ENCODE measurements at regions not wholly inside any gene's neighbourhood (a gene's known extent, or its start where the extent isn't known, plus 50 kb on each side); places are given as distances from the start of the nearest gene placed in this dataset.
A peak's percentile ranks its signal among the peaks of the same experiment; 100 is the strongest.
"Not testable (repeated sequence)": the region's sequence is repeated elsewhere in the genome, so short reads cannot be mapped to it uniquely, and the experiment has no call there.

- peak; percentile 23 for DNase-seq (ENCODE audit: low spot score)
These were observed 68.3 kb downstream of the DYRK2 start for GRCh38 chr12:67716817-67717216.

GRCh38 chr12:67719303-67719702, 70.8 kb downstream of the DYRK2 start:
- not testable (repeated sequence) for DNase-seq (ENCODE audit: low spot score)

DNA sequence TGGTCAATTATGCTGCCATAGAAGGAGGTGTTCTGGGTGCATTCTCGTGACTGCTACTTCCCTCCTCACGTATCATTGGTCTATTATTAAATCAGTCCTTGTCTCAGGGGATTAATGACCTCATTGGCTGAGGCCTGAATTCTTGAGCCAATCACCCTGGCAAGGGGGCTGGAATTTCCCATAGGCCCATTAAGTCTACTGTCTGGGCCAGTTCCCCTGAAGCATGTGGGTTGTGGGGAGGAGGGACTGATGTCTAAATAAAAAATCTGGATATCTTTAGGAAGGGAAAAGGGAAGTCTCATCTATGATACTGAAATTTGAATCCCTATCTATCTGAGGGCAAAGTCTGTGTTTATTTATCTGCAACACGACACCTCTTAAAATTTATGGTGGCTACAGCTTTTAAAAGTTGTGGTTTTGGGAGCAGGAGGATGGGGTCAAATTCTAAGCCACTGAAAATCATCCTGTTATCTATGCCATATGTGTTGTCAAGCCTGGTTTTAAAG, 71.9 kb downstream of the DYRK2 start:
- peak; percentile 37 for DNase-seq (ENCODE audit: low spot score)

DNA sequence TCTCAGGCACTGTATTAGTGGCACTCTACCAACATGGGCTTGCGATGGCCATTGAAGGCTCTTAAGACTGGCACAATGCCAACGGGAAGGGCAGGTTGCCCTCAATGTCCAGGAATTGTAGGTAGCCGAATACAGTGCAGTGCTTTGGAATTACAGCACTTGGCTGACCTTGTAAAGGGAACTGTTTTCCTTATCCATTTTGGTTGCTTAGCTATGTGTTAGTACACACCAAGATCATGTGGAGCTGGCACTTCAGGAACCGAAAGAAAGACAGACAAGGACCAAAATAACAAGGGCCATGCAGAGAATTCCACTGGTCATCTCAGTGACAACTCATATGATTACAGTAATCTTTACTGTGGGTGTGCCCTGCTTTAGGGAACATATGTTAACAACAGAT, 72.7 kb downstream of the DYRK2 start:
- DNase-seq (ENCODE audit: low spot score) = no peak

GRCh38 chr12:67722296-67722695, 73.8 kb downstream of the DYRK2 start:
- no peak for DNase-seq (ENCODE audit: low spot score)

DNA sequence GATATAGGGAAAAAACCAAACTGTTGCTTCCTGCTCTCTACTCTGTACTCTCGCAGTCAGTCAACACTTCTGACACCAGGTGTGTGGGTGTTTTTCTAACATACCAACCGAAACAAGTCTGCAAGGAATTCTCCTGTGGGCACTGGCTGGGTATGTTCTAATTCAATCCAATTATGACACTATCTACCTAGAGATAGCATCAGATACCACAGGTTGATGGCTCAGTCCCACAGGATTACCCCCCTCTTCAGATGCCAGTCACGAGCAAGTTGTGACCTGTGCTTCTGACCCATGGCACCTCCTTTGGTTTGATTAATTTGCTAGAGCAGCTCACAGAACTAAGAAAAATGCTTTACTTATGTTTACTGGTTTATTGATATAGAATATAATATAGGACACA, 78.3 kb downstream of the DYRK2 start:
- DNase-seq (ENCODE audit: low spot score) = no peak

DNA sequence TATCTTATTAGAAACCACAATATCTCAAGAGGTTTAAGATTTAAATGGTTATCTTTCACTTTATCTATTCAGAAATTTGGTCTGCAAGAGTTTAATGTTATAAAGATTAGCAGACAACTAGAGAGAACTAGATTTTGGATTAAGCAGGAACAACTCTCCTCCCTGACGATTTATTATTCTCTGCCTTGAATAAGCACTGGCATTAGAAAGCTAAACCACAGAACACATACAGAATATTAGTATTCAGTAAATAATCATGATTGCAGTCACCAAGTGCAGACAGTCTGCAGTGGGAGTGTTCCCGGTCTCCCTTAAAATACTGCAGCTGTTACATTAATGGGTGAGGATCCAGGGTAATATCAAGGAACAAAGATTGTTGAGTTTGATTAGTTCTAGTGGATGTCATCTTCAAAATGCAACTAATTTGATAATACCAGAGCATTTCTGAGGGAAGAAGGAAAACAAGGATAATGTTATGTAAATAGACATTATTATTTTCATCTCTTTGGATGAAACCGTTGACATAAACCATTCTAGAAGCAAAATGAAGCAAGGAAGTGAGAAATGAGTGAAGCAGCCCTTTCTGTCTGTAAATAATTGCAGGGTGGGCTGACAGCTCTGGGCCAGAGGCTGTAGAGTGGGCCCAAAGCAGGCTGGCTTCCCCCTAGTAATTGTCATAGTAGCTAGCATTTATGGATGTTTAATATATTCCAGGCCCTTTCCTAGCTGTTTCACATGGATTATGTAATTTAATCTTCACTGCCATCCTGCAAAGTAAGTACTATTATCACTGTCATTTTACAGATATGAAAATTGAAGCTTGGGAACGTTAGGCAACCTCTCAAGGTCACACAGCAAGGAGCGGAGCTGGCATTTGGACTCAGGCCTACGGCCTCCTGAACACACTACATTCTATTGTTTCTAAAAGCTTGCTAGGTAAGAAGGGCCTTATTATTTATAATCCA, 79.4 kb downstream of the DYRK2 start:
- DNase-seq (ENCODE audit: low spot score) = no peak

DNA sequence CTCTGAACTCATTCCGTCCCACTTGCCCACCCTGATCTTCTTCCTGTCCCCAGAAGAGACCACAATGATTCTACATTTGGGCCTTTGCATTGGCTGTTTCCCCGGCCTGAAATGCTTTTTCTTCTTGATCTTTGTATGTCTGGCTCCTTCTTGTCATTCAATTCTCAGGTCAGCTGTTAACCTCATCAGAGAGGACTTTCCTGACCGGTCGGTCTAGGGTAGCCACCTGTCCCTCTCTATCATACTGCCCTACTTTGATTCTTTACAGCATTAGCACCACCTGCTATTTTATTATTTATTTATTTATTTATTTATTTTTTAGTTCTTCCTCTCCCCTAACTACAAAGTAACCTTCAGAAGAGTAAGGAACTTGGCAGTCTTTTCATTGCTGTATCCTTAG, 84.3 kb downstream of the DYRK2 start:
- DNase-seq (ENCODE audit: low spot score) = no peak

DNA sequence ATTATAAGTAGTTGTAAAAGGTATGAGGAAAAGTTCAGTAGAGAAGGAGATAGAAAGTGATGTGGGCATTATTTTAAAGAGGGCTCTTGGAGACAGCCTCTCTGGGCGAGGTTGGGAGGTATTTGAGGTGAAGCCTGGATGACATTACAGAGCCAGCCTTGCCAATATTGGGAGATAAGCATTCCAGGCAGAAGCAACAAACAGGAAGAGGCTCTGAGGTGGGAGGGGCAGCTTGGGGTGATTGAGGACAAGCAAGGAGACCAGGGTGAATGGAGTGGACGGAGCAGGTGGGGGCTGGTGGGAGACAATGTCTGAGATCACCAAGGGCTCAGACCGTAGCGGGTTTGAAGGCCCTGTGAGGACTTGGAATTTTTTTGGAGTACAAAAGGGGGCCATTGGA, 87.3 kb downstream of the DYRK2 start:
- DNase-seq (ENCODE audit: low spot score) = no peak

DNA sequence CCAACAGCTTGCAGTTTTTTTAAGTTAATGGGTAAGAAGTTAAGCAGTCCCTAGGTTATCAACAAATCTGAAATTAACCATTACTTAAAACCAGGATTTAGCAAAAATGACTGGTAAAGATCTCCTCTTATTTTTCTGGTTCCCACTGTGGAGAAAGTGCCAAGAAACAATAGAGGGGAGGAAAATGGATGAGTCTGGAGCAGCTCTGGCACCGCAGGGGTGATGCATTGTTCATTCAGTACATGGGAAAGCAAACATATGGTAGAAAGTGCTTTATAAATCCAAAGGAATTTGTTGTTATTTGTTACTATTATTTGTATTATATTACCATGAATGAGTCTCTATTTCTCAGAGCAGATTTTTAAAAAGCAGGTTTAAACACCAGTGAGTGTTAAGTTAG, 92.2 kb downstream of the DYRK2 start:
- DNase-seq (ENCODE audit: low spot score) = no peak

- no peak for DNase-seq (ENCODE audit: low spot score)
These were observed 92.7 kb downstream of the DYRK2 start for GRCh38 chr12:67741270-67741669.

GRCh38 chr12:67742461-67742860, 93.9 kb downstream of the DYRK2 start:
- DNase-seq (ENCODE audit: low spot score) = no peak

DNA sequence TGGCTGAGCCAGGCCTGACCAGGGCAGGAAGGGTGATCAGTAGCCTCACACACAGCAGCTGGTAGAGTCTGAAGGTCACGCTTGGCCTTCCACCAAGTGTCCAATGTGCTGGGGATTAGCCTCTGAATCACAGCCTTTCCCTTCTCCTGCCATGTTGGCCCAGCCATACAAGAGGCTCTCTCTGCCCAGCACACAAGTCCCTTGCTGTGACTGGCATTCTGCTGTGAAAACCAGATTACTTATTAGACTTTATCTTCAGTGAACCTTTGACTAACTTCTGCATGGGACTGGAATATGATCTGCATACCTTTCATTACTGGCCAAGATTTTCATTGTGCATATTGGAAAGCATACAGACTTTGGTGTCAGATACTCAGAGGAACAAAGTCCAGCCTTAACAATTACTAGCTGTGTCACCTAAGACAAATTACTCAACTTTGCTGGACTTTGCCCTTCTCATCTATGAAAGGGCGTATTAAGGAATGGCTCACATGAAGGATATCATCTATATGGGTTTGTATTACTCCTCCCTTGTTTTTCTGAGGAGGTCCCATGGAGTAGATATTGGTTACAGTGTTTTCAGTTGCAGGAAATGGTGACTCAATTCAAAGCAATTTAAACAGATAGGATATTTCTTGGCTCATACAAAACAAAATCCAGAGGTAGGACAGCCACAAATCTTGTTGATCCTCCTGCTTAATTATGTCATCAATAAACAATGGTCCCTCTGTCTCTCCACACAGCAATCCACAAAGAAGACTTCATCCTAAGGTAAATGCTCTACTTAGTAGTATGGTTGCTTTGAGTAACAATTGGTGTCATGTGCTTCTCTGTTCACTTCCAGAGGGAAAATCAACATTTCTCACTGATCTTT, 99.6 kb downstream of the DYRK2 start:
- DNase-seq (ENCODE audit: low spot score) = peak; percentile 12

DNA sequence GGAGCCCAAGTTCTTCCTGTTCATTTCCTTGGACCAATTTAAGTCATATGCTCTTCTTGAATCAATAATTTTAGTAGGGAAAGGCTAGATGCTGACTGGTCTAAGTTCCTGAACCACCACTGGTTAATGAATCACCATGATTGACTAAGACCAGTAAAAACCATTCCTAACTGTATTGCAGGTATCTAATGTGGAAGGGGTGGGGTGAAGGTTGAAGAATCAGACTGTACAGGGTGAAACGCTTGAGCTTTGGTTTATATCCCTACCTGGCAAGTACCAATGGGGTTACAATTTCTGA, 100.1 kb downstream of the DYRK2 start:
- DNase-seq (ENCODE audit: low spot score) = no peak

- no peak for DNase-seq (ENCODE audit: low spot score)
These were observed 102.1 kb downstream of the DYRK2 start for GRCh38 chr12:67750513-67751183.

DNA sequence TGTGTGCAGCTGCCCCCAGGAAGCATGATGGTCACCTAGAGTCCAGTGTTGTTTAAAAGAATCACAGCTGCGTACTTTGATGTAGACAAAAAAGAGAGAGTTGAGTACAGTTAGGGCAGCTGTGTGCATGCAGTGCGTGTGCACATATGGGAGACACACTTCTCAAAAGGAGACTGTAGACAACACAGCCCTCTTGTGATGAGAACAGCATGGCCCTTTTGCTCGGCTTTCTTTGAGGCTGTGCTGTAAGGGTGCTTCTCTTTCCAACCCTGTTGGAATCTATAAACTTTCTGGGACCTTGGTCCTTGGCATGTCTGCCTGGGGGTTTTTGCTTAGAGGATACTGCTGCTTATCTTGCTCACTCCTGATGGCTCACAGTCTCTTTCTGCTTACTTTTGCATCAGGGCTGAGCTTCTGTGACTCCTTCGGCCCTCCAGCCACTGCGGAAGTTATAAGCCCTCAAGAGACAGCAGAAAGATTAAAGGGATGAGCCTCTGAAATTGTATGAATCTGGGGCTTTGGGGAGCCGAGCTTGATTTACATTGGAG, 102.9 kb downstream of the DYRK2 start:
- peak; percentile 10 for DNase-seq (ENCODE audit: low spot score)

DNA sequence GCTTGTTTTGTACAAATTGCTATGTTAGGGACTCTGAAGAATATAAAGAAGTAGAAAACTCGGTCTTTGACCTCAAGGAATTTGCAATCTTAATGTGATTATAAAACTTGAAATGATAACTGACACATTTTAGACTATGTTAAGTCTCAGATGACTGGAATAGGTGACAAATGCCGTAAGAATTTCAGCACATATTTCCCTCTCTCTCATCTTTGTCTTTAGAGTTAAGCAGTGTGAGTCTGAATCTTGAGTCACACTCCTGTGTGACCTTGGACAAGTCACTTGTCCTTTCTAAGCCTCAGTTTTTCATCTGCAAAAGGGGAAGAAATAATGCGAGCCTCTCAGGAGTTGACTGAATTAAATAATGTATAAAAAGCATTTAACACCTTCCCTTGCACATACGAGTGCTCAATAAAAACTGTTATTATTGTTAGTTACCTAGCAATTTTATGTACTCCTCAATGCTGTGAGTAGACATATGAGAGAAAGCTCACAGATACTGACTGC, 103.7 kb downstream of the DYRK2 start:
- peak; percentile 7 for DNase-seq (ENCODE audit: low spot score)

DNA sequence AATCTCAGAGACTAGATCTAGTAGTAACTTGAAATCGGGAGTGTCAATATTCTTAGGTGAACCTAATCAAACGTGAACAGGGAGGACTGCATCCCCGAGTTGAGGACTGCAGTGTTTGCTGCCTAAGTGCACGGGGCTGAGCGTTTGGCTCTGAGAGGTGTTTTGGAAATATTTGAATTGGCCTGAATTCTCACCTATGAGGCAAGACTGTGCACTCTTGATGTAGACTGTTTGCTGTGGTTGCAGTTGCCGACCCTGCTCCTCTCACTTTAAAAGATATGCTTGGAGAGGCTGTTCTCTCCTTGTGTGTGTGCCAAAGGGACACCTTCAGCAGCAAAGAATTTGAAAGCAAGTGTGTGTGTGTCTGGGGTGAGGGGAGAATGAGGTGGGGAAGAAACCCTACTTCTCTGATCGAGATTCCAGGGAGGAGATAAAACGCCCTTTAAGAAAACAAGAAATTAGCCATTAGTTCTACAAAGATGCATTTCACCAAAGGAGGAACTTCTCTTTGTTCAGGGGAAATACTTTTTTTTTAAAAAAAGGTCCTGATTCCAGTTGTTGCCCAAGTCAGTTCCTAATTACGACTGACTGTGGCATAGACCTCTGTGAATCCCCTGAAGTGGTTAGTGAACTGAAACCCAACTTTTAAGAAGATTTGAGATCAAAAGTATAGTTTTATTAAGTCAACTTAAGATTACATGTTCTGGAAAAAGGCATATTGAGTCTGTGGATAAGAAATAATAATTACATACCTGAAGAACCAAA, 106.6 kb downstream of the DYRK2 start:
- DNase-seq (ENCODE audit: low spot score) = no peak

- no peak for DNase-seq (ENCODE audit: low spot score)
These were observed 109.1 kb downstream of the DYRK2 start for GRCh38 chr12:67757651-67758050.

- DNase-seq (ENCODE audit: low spot score) = no peak
These were observed 109.6 kb downstream of the DYRK2 start for GRCh38 chr12:67758119-67758518.

GRCh38 chr12:67758521-67758920, 110.0 kb downstream of the DYRK2 start:
- no peak for DNase-seq (ENCODE audit: low spot score)
